GM18873 (cell line): ENCODE measurements at regions not wholly inside any gene's neighbourhood (a gene's known extent, or its start where the extent isn't known, plus 50 kb on each side); places are given as distances from the start of the nearest gene placed in this dataset.

ENCODE experiments used
- ATAC-seq: cut with Tn5 transposase; IDR thresholded peaks from one replicate; pipeline ENCODE4 v1.9.1; 2021; ENCODE audit warnings: mild to moderate bottlenecking, moderate library complexity, moderate number of reproducible peaks; ENCODE audit not compliant: unreplicated experiment, low FRiP score

DNA sequence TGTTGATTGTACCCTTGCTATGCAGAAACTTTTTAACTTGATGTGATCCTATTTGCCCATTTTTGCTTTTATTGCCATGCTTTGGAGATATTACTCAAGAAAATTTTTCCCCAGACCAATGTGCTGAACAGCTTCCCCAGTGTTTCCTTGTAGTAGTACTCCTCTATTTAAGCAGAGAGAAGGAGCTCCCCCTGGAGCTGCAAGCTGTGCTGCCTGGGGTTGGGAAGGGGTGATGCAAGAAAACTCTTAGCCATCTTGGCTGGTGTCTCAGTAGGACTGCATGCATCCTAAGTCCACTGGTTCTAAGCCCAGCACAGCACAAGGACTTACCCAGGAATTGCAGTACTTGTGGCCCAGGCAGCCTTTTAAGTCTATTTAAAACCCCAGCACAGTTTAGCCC is 121.6 kb downstream of the NTMT2 start:
- no peak for ATAC-seq

GRCh38 chr1:170271430-170272161 is 125.8 kb downstream of the NTMT2 start:
- ATAC-seq, result no peak

DNA sequence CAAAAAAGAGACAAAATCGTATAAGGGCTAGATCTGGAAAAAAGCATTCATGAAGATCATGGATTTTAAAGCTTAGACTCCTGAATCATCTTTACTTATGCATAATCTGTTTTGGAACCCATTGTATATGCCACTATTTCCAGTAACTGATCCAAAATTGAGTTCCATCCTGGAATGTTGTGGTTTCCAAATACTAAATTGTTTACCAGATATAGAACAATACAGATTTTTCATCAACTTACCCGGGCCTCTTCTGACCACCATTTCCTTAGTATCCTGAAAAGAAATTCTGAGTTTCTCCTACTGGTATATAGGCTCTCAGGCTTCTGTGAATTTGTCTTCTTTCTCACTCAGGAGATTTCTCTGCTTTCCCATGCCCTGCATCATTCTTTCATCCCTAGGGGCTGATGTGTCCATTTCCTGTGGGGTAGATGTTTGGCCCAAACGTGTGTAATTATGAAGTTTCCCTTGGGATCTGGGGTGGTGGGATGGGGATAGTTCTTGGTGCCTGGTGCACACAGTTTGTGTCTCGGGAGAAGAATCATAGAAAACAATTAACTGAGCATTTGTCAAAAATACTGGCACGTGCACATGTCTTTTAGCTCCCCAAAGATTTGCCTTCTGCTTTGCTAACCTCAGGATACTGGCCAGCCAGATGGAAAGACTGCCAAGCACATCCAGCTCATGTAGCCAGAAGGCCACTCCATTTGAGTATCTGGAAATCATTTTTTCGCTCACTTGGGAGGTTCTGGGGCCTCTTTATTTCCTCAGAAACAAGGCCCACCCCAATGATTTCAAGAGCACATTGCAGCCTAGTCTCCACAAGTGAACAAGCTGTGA is 127.8 kb downstream of the NTMT2 start:
- ATAC-seq, result no peak

DNA sequence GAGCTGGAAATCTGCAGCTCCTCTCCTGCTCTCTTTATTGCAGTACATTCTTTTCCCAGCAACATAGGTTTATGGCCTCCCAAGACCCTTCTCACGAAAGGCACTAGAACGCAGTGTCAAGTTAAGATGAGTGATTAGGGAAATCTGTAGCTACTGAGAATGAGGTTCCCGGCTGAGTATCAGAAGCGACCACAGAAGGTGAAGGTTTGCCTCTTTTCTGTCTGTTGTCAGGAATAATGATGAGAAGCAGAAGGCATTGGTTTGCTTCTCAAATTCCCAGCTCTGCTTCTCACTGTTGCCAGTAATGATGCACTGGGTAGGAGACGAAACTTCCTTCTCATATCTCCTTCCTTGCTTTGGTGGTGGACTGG is 128.4 kb downstream of the NTMT2 start:
- no peak for ATAC-seq

DNA sequence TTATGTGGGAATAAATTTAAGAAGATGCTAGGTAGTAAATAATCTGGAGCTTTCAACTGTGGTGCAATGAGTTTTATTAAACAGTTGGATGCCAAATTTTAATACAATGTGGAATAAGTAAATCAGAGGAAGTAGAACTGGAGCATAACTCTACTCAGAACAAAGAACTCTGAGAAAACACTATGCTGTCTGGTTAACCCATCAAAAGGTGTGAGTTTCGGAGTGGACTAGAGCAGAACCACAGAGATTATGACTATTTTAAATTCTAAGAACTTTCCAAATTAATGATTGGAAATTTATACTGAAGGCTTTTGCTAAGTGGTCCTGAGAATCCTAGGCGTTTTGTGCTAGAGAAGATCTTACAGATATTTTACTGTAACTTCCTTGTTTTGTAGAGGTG is 132.2 kb downstream of the NTMT2 start:
- ATAC-seq, result no peak

DNA sequence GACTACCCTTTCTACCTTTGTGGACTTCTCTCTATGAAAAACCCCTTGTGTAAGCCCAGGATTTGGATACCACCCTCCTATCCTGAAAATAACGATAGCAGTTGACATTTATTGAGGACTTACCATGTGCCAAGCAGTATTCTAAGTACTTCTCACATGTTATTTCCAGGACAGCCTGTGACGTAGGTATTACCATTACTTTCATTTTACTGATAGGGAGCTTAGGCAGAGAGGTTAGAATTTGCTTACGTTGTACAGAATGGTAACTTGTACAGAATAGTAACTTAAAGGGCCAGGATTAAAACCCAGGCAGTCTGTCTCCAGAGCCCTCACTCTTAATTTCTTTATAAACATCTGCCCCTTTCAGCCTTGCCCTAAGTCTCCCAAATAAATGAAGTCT is 138.3 kb downstream of the NTMT2 start:
- ATAC-seq, result no peak

DNA sequence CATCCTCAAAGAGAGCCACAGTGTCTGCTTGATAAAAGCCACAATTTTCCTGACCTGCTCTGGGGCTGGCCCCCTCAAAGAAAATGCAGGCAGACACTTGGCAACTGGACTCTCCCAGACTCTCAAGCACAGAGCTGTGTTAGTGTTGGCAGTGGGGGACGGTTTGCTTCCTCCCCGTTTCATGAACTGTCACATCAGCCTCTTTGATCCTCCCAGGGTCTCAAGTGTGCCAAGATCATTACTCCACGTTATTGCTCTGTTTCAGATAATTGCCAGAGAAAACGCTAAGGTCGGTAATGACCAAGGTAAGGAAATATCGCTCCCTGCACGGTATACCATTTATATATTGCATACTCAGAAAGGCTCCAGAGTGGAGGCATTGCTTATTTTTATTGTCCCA is 138.8 kb downstream of the NTMT2 start:
- no peak for ATAC-seq

DNA sequence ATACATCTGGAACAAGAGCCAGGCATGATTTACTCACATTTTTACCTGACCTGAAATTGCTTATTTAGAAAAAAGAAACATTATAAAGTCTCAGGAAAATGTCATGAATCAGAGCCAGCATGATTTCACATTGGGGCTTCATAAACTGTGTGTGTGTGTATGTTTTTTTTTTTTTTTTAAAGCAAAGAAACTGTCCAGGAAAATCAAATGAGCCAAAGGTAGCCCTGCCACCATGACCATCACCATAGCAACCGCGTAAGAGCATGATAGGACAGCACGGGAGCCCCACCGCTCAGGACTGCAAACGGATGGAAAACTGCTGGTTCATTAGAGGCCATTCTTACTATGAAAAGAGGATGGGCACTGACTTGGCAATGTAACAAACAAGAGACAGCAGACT is 139.2 kb downstream of the NTMT2 start:
- no peak for ATAC-seq

DNA sequence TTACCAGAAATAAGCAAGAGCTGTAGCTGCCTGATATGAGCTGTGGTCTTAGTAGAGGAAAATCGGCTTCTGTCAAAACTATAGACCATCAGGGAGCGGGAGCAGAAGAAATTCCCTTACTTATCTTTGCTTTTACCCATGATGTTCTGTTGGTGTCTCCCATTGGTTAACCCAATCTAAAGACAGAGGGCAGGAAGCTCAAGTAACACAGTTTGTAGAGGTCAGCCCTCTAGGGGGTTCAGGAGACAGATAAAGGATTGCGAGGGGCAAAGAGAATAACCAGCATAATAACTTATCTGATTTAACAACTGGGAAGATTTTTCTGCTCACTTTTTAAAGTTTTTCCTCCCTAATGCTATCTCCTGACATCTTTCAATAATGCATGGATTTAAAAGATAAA is 142.4 kb downstream of the NTMT2 start:
- no peak for ATAC-seq

DNA sequence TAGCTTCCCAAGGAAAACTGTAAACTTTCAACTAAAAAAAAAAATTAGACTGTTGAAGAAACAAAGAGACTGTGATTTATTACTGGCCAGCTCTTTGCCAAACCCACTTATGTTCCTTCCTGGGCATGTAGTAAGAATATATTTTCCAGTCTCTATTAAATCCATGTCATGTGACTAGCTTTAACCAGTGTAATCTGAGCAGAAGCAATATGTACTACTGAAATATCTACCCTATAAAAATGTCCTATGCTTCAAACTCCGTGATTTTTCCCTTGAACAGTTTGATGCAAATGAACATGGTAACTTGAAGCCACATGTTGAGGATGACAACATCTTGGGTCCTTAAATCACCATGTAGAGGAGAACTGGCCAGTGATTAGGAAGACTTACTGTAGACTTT is 144.5 kb downstream of the NTMT2 start:
- no peak for ATAC-seq

- ATAC-seq, result no peak
Observed at GRCh38 chr1:170290991-170291390, 145.2 kb downstream of the NTMT2 start.

DNA sequence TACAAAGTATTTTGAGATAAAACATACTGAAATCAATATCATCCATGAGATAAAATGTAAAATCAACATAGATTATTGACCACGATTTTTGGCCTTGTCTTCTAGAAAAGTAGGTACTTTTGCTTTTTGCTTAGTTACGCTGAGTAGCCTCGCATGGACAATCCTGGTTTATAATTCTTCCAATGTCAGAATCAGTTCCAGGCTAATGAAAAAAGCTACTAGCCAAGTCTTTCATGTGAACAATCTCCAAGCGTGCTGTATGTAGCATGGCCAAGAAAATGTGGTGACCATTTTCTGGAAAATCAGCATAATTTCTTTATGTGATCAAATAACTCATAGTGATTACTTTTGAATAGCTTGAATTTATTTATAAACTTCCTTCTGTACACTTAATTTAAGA is 145.8 kb downstream of the NTMT2 start:
- no peak for ATAC-seq

GRCh38 chr1:170296211-170296610 is 150.5 kb downstream of the NTMT2 start:
- no peak for ATAC-seq

- no peak for ATAC-seq
Observed at GRCh38 chr1:170296642-170297041, 150.9 kb downstream of the NTMT2 start.

DNA sequence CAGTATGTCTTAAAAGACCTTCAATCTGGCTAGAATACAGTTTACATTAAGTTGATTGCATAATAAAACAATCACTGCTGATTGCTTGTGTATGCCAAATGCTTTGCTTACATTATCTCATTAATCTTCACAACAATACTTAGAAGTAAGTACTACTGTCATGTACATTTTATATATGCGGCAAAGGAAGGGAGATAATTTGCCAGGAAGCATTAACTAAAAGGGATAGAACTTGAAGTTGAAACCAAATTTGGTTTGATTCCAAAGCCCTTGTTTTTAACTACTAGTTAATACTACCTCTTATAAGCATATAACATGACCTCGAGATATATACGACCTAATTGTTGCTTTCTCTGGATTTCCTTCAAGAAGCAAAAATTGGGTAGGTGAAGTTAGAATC is 155.8 kb downstream of the NTMT2 start:
- no peak for ATAC-seq

- ATAC-seq, result no peak
Observed at GRCh38 chr1:170303034-170303433, 157.3 kb downstream of the NTMT2 start.

DNA sequence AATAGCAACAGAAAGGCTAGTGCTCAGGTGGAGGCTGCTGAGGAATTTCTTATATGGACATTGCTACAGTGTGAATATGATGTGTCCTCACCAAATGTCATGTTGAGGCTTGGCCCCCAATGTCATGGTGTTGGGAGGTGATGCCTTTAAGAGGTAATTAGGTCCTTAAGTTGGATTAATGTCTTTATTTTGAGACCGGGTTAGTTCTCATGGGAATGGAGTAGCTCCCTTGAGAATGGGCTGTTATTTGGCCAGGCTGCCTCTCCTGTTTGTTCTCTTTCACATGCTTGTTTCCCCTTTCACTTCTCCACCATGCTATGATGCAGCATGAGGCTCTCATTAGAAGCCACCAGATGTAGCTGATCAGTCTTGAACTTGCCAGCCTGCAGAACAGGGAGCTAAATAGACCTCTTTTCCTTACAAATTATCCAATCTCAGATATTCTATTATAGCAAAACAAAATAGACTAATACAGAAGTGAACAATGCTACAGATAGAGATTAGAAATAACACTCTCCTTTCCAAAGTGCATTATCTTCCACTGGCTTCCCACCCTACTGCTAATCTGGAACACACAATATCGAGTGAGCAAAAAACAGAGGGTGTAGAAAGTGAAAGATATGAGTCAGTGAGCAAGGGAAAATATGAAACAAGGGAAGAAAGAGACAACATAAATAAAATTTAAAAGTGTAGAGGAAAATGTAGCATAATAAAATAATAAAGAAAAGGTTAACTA is 160.2 kb downstream of the NTMT2 start:
- no peak for ATAC-seq

- no peak for ATAC-seq
Observed at GRCh38 chr1:170306513-170306910, 160.8 kb downstream of the NTMT2 start.

GRCh38 chr1:170306948-170307347 is 161.2 kb downstream of the NTMT2 start:
- no peak for ATAC-seq

GRCh38 chr1:170307426-170307825 is 161.7 kb downstream of the NTMT2 start:
- ATAC-seq, result no peak

DNA sequence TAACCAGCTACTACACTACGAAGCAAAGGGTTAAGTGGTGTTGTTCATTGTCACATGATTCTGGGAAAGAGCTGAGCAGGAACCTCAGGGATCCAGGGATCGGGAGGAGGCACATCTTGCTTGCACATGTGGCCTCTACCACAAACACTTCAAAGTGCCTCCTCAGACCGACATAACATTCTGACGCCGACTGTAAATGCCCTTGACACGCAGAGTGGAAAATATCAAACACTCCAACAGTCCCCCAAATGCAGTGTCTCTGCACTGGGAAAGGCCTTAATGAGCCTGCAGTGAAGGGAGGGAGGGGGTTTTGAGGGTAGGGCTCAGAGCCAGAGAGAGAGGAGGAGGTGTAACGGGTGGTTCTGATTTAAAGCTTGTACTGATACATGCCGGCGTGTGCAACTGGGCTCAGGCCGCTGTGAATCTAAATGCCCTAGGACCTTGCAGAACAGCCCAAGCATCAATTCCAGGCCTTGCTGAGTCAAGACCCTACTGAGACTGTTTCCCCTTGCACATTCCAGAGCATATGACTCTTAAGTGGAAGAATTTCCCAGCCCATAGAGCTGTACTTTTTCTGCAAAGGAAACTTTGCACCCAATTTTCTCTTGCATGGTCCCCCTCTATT is 163.7 kb downstream of the NTMT2 start:
- ATAC-seq, result no peak
